ENCODE measurements at regions not wholly inside any gene's neighbourhood (a gene's known extent, or its start where the extent isn't known, plus 50 kb on each side); places are given as distances from the start of the nearest gene placed in this dataset.

- no peak for DNase-seq (ENCODE audit: extremely low read depth, low read depth)
These were observed 331.3 kb downstream of the UQCRFS1 start for GRCh38 chr19:28881616-28882015.

GRCh38 chr19:28880735-28881401, 332.1 kb downstream of the UQCRFS1 start:
- TF ChIP-seq CTCF (IDR thresholded peaks at IDR 0.05; ENCODE audit: low read depth, low read length): no peak
- DNase-seq (ENCODE audit: extremely low read depth, low read depth): no peak

More at GRCh38 chr19:28881616-28882015, 331.3 kb downstream of the UQCRFS1 start:
- TF ChIP-seq CTCF (IDR thresholded peaks at IDR 0.05; ENCODE audit: low read depth, low read length): no peak

GRCh38 chr19:28878862-28879566, 333.9 kb downstream of the UQCRFS1 start:
- peak; percentile 54 for TF ChIP-seq CTCF (IDR thresholded peaks at IDR 0.05; ENCODE audit: low read depth, low read length)
- DNase-seq (ENCODE audit: extremely low read depth, low read depth): peak; percentile 52

- TF ChIP-seq CTCF (IDR thresholded peaks at IDR 0.05; ENCODE audit: low read depth, low read length): no peak
- DNase-seq (ENCODE audit: extremely low read depth, low read depth): no peak
These were observed 336.3 kb downstream of the UQCRFS1 start for GRCh38 chr19:28876609-28877123.

- TF ChIP-seq CTCF (IDR thresholded peaks at IDR 0.05; ENCODE audit: low read depth, low read length): no peak
- DNase-seq (ENCODE audit: extremely low read depth, low read depth): no peak
These were observed 338.2 kb downstream of the UQCRFS1 start for GRCh38 chr19:28874742-28875141.

- no peak for DNase-seq (ENCODE audit: extremely low read depth, low read depth)
- TF ChIP-seq CTCF (IDR thresholded peaks at IDR 0.05; ENCODE audit: low read depth, low read length): no peak
These were observed 339.6 kb downstream of the UQCRFS1 start for GRCh38 chr19:28873301-28873700.

- no peak for TF ChIP-seq CTCF (IDR thresholded peaks at IDR 0.05; ENCODE audit: low read depth, low read length)
These were observed 341.7 kb downstream of the UQCRFS1 start for GRCh38 chr19:28871099-28871725.

More at GRCh38 chr19:28871099-28871725, 341.7 kb downstream of the UQCRFS1 start:
- no peak for DNase-seq (ENCODE audit: extremely low read depth, low read depth)

Measured in AG09319 (cell line).